Small intestine (tissue), 7 donors: ENCODE measurements at regions not wholly inside any gene's neighbourhood (a gene's known extent, or its start where the extent isn't known, plus 50 kb on each side); places are given as distances from the start of the nearest gene placed in this dataset.

Experiments used
- DNase-seq, 2 donors: peaks; one replicate each; pipeline versions ENCODE4 v3.0.0 to v3.0.0-alpha.2; 2013
- FAIRE-seq: peaks from 2 replicates; lab custom pipeline; 2012; peaks lifted over from hg19 to GRCh38; lab: Jason Lieb, UNC
- H3K27ac ChIP-seq, 3 donors: one replicate each; pipeline ENCODE4 v1.5.1; 2013; ENCODE audit warnings: low read length in 2 of 3, mild to moderate bottlenecking in 2 of 3, control low read depth in 1 of 3, inconsistent platforms in 1 of 3, low read depth in 1 of 3, moderate library complexity in 1 of 3
- H3K27me3 ChIP-seq, 3 donors: one replicate each; pipeline ENCODE4 v1.6.1; 2013; ENCODE audit warnings: low read length in 3 of 3, inconsistent platforms in 1 of 3; ENCODE audit not compliant: control insufficient read depth in 3 of 3, insufficient read depth in 3 of 3
- H3K36me3 ChIP-seq, 3 donors: one replicate each; pipeline ENCODE4 v1.6.1; 2013; ENCODE audit warnings: low read length in 3 of 3, inconsistent platforms in 1 of 3, low read depth in 1 of 3, mild to moderate bottlenecking in 1 of 3, moderate library complexity in 1 of 3; ENCODE audit not compliant: control insufficient read depth in 3 of 3, insufficient read depth in 2 of 3
- H3K4me1 ChIP-seq, 3 donors: one replicate each; pipeline ENCODE4 v1.6.1; 2013; ENCODE audit warnings: low read length in 2 of 3, inconsistent platforms in 1 of 3, low read depth in 1 of 3, mild to moderate bottlenecking in 1 of 3, moderate library complexity in 1 of 3; ENCODE audit not compliant: control insufficient read depth in 3 of 3, insufficient read depth in 2 of 3
- H3K4me3 ChIP-seq, 3 donors: one replicate each; pipeline ENCODE4 v1.5.1; 2013; ENCODE audit warnings: low read length in 3 of 3, control low read depth in 1 of 3, inconsistent platforms in 1 of 3, low read depth in 1 of 3, mild to moderate bottlenecking in 1 of 3, moderate library complexity in 1 of 3
- H3K9me3 ChIP-seq, 2 donors: one replicate each; pipeline ENCODE4 v1.6.1; 2013; ENCODE audit warnings: low read depth in 1 of 2, low read length in 1 of 2; ENCODE audit not compliant: control insufficient read depth in 2 of 2, insufficient read depth in 1 of 2
- WGBS, 3 donors: extraction: QIAGEN DNeasy Blood & Tissue Kit; methylation state at CpG; one replicate each; pipeline ENCODE4 v1.1.7; 2013; 5-methylcytosine and 5-hydroxymethylcytosine counted together
- donor health status: healthy with polysubstance abuse.
- donor health status: control.
- donor health status: control.
- donor health status: Bipolar disorder and iron deficiency.
- donor health status: healthy.

- WGBS, 3 donors: 71 to 84% (median 71%) methylated on average over 3 of the region's 3 CpGs
- Histone ChIP-seq H3K9me3 (no peaks in the 10 kb centered on the region), H3K27ac (no peak overlapping the region), H3K36me3 (no peaks in the 10 kb centered on the region), H3K4me3 (no peak overlapping the region), H3K4me1 (no peaks in the 10 kb centered on the region), H3K27me3 (no peaks in the 10 kb centered on the region)
- FAIRE-seq: no peak
- no peak for DNase-seq
These were observed 145.3 kb downstream of the GRIN2B start for GRCh38 chr12:13836099-13836498.

GRCh38 chr12:13835652-13836051 is 145.8 kb downstream of the GRIN2B start:
- no peaks in the 10 kb centered on the region for H3K27me3 ChIP-seq
- FAIRE-seq (no peak), DNase-seq (no peak)
- no peak overlapping the region for H3K27ac ChIP-seq
- no peaks in the 10 kb centered on the region for H3K4me1 ChIP-seq
- H3K36me3 ChIP-seq: no peaks in the 10 kb centered on the region
- 91 to 100% (median 92%) methylated on average over 1 of the region's 1 CpG for WGBS, 3 donors
- H3K4me3 ChIP-seq: no peak overlapping the region
- no peaks in the 10 kb centered on the region for H3K9me3 ChIP-seq

GRCh38 chr12:13834241-13834640 is 147.2 kb downstream of the GRIN2B start:
- WGBS, 3 donors: 69 to 87% (median 76%) methylated on average over 5 of the region's 5 CpGs
- Histone ChIP-seq H3K27ac (no peak overlapping the region), H3K4me3 (no peak overlapping the region), H3K36me3 (no peaks in the 10 kb centered on the region), H3K4me1 (no peaks in the 10 kb centered on the region), H3K9me3 (no peaks in the 10 kb centered on the region), H3K27me3 (no peaks in the 10 kb centered on the region)
- no peak for DNase-seq
- FAIRE-seq: no peak

- Histone ChIP-seq H3K4me1 (no peaks in the 10 kb centered on the region), H3K27me3 (no peaks in the 10 kb centered on the region), H3K9me3 (no peaks in the 10 kb centered on the region), H3K4me3 (no peak overlapping the region), H3K36me3 (no peaks in the 10 kb centered on the region), H3K27ac (no peak overlapping the region)
- FAIRE-seq (no peak), DNase-seq (peak; percentile 3 to 37)
- WGBS, 3 donors: 27 to 52% (median 31%) methylated on average over 7 of the region's 7 CpGs
These were observed 164.3 kb downstream of the GRIN2B start for GRCh38 chr12:13817131-13817530.

- H3K36me3 ChIP-seq: no peaks in the 10 kb centered on the region
- H3K9me3 ChIP-seq: no peaks in the 10 kb centered on the region
- H3K4me3 ChIP-seq: no peak overlapping the region
- no peaks in the 10 kb centered on the region for H3K27me3 ChIP-seq
- no peaks in the 10 kb centered on the region for H3K4me1 ChIP-seq
- FAIRE-seq (no peak), DNase-seq (no peak)
- H3K27ac ChIP-seq: no peak overlapping the region
- 77 to 91% (median 91%) methylated on average over 2 of the region's 2 CpGs for WGBS, 3 donors
These were observed 165.0 kb downstream of the GRIN2B start for GRCh38 chr12:13816394-13816793.

- no peaks in the 10 kb centered on the region for H3K9me3 ChIP-seq
- DNase-seq: no peak
- no peaks in the 10 kb centered on the region for H3K4me1 ChIP-seq
- no peaks in the 10 kb centered on the region for H3K27me3 ChIP-seq
- no peak overlapping the region for H3K4me3 ChIP-seq
- no peak for FAIRE-seq
- no peaks in the 10 kb centered on the region for H3K36me3 ChIP-seq
- no peak overlapping the region for H3K27ac ChIP-seq
These were observed 169.2 kb downstream of the GRIN2B start for GRCh38 chr12:13812168-13812567.

GRCh38 chr12:13811061-13811460 is 170.3 kb downstream of the GRIN2B start:
- H3K27ac ChIP-seq: no peak overlapping the region
- FAIRE-seq: no peak
- DNase-seq: no peak

GRCh38 chr12:13805041-13805440 is 176.4 kb downstream of the GRIN2B start:
- FAIRE-seq (no peak), DNase-seq (no peak)
- WGBS, 3 donors: 33 to 50% (median 43%) methylated on average over 3 of the region's 3 CpGs
- no peaks in the 10 kb centered on the region for H3K9me3 ChIP-seq
- H3K4me3 ChIP-seq: no peak overlapping the region
- H3K27me3 ChIP-seq: no peaks in the 10 kb centered on the region
- no peaks in the 10 kb centered on the region for H3K4me1 ChIP-seq
- no peaks in the 10 kb centered on the region for H3K36me3 ChIP-seq
- no peak overlapping the region for H3K27ac ChIP-seq

More at GRCh38 chr12:13811061-13811460, 170.3 kb downstream of the GRIN2B start:
- no peaks in the 10 kb centered on the region for H3K4me1 ChIP-seq
- H3K36me3 ChIP-seq: no peaks in the 10 kb centered on the region
- no peaks in the 10 kb centered on the region for H3K9me3 ChIP-seq
- H3K4me3 ChIP-seq: no peak overlapping the region
- no peaks in the 10 kb centered on the region for H3K27me3 ChIP-seq
- WGBS, 3 donors: 80 to 89% (median 87%) methylated on average over 3 of the region's 3 CpGs

GRCh38 chr12:13801543-13801942 is 179.9 kb downstream of the GRIN2B start:
- 50 to 75% (median 64%) methylated on average over 3 of the region's 3 CpGs for WGBS, 3 donors
- no peaks in the 10 kb centered on the region for H3K4me1 ChIP-seq
- H3K4me3 ChIP-seq: no peak overlapping the region
- no peak for DNase-seq
- no peak for FAIRE-seq
- H3K27me3 ChIP-seq: no peaks in the 10 kb centered on the region
- no peaks in the 10 kb centered on the region for H3K36me3 ChIP-seq
- H3K27ac ChIP-seq: no peak overlapping the region
- no peaks in the 10 kb centered on the region for H3K9me3 ChIP-seq
